ENCODE measurements at regions not wholly inside any gene's neighbourhood (a gene's known extent, or its start where the extent isn't known, plus 50 kb on each side); places are given as distances from the start of the nearest gene placed in this dataset.
"Not testable (repeated sequence)": the region's sequence is repeated elsewhere in the genome, so short reads cannot be mapped to it uniquely, and the experiment has no call there.

DNA sequence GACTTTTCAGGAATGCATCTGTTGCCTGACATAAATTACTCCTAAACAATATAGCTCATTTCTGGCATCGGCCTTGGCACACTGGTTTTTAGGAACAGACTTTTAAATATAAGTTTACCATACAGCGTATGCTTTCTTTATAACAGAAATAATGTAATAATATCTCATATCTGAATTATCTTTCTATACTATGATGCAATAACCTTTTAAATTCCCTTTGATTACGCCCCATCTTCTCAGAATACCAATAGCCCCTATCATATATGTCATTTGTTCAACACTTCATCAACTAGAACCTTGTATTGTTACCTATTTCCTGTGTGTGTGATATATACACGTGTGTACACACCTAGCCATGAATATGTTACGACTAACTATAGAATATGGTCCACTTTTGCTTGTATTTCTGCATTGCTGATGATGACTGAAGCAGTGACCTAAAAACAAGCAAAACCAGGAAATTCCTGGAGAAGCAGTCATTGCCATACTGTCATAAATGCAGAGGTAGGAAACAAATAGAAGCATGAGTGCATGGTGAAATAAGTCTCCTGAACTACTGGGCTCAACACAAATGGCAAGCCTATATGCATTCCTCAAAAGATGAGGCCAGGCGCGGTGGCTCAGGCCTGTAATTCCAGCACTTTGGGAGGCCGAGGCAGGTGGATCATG is 618.4 kb upstream of the NRP1 start:
- no peak for DNase-seq

DNA sequence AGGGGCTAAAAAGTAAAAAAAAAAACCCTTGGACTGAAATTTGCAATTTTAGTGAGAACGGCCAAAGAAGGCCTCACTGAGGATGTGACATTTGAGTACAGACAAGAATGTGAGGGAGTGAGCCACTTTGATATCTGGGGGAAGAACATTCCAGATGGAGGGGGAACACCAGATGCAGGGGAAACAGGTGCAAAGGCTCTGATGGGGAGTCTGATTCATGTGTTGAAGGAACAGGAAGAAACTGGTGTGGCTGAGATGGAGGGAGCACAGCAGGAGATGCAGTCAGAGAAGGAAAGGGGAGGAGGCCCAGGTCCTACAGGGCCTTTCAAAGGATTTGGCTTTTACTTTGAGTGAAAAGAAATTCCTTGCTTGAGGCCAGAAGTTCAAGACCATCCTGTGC is 615.7 kb upstream of the NRP1 start:
- DNase-seq: no peak

GRCh38 chr10:33947544-33947943 is 613.1 kb upstream of the NRP1 start:
- DNase-seq: no peak

- no peak for DNase-seq
These were observed 610.6 kb upstream of the NRP1 start for GRCh38 chr10:33945051-33945450.

GRCh38 chr10:33942508-33942907 is 608.0 kb upstream of the NRP1 start:
- no peak for DNase-seq

GRCh38 chr10:33939892-33940291 is 605.4 kb upstream of the NRP1 start:
- no peak for DNase-seq

DNA sequence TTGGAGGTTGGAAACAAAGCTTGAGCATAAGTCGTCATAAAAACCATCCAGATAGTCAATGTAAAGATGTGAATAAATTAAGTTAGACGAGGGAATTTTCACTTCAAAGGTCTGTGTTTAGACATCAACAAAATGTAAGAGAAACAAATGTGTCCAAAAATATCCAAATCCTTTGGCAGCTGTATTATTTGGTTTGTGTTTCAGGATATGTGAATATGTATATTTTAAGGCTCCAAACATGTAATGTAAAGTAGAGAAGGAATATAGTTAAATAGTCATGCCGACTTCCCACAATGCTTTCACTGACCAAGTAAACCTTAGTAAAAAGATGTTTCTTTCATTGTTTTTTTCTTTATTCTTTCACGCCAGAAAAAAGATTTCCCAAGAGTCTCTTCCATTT is 604.9 kb upstream of the NRP1 start:
- DNase-seq: no peak

- DNase-seq: no peak
These were observed 603.5 kb upstream of the NRP1 start for GRCh38 chr10:33938001-33938400.

DNA sequence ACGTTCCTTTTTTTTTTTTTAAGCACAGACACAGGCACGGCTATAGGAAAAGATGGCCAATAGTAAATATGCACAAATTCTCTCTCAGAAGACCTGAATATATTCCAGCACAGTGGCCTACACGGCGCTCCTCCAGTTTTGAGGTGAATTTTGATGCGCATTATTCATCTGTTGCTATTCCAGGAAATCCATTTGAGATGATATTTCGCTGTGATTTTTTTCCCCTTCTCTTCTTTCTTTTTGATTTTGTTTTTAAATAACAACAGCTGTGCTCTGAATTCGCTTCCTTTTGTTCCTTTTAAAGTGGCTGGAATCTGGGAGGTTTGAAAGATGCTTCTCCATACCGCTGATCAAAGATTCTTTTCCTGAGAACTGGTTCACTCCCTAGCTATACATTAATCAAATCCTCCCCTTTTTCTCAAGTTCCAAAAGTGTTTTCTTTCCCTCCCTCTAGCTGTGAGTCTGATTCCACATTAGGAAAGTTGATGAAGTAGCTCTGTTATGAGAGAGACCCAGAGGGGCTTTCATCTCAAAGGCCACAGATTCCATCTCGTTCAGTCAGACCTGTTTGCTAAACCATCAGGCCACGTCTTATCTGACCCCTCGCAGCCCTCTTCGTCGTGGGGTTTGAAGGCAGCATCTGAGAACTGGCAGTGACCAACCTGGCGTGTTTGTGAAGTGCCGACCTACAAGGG is 602.7 kb upstream of the NRP1 start:
- no peak for DNase-seq

DNA sequence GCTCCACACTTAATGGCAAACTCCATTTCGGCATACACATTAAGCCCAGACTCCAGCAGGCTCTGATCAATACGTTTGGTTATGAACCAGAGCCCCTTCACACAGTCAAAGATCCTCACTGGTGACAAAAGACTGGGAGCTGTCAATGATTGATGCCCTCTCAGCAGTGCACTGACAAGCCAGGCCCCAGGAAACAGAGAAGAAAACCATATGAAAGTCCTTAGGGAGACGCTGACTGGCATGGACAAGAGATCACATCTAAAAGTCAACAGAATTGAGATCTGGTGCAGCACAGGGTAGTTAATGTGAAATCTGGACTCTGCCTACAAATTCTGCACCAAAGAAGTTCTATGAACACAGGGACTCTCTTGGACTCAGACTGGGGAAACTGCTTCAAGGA is 600.9 kb upstream of the NRP1 start:
- no peak for DNase-seq

GRCh38 chr10:33930079-33930478 is 595.6 kb upstream of the NRP1 start:
- DNase-seq: no peak

GRCh38 chr10:33927347-33927746 is 592.9 kb upstream of the NRP1 start:
- DNase-seq: no peak

GRCh38 chr10:33921970-33922605 is 587.6 kb upstream of the NRP1 start:
- no peak for DNase-seq

GRCh38 chr10:33920351-33920750 is 585.9 kb upstream of the NRP1 start:
- no peak for DNase-seq

DNA sequence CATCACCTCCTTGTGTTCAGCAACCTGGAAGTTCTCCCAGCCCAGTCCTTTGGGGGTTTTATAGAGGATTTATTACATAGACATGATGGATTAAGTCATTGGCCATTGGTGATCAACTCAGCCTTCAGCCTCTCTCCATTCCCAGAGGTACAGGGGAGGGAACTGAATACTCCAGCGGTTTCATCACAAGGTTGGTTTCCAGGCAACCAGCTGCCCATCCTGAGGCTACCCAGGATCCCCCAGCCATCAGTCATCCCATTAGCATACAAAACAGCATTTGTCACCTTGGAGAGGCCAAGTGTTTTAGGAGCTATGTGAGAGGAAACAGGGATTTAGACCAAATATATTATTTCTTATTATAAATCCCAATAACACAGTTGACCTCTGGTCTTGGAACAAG is 584.8 kb upstream of the NRP1 start:
- DNase-seq: no peak

DNA sequence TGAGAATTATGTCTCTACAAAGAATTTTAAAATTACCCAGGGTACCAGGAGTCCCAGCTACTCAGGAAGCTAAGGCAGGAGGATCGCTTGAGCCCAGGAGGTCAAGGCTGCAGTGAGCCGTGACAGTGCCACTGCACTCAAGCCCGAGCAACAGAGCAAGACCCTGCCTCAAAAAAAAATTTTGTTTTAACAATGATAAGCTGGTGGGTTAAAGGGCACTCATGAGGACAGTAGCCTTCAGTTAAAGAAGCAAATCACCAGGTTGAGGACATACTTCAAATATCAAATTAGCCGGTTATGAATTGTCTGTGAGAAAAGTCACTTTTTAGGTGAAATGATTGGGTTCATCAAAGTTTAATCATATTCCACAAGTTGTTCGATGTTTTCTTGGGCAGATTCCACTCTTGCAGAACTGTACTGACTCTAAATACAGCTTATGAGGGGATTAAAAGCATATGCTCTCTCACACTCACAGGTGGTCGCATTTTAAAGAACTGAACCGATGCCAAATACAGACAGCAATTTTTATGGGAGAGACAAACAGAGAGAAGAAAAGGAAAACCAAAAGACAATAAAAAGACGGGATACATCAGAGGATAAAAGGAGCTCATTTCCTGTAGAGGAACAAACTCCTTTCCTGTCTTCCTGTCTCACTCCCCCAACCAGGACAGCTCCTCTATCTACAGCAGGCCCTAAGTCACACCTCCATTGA is 582.8 kb upstream of the NRP1 start:
- DNase-seq: no peak

GRCh38 chr10:33914746-33915145 is 580.3 kb upstream of the NRP1 start:
- no peak for DNase-seq

GRCh38 chr10:33913194-33913593 is 578.7 kb upstream of the NRP1 start:
- DNase-seq: no peak

- DNase-seq: not testable (repeated sequence)
These were observed 575.0 kb upstream of the NRP1 start for GRCh38 chr10:33909476-33909875.

DNA sequence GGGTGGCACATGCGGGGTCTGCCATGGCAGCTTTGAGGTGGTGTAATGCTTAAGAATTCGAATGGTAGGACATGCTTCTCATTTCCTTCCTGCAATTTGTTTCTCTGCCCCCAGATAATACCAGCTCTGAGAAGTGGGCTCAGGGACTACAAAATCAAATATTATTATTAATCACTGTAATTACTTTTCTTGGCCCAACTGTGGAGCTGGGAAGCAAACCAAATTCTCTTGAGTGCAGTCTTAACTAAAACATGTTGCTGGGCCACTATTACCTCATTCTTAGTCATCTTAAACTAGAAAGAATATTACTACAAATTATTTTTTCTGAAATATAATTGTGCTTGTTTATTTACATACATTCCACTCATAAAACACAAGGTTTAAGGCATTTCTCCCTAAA is 566.7 kb upstream of the NRP1 start:
- DNase-seq: no peak

DNA sequence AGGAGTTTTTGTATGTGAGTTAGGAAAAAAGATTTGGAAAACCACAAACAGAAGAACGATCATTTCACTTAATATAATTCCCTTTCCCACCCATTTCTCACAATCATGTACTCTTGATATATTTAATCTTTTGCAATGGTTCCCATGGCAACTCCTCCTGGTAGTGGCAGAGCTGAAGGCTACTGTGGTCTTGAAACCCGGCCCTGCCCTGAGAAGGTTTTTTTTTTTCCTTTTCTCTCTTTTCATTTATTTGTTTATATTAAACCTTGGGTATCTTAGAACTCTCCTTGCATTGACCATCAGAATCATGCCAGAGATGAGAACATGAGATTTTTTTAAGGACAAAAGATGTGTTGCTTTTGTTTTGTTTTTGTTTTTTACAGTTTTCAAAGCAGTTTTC is 566.1 kb upstream of the NRP1 start:
- no peak for DNase-seq

GRCh38 chr10:33899578-33900531 is 565.4 kb upstream of the NRP1 start:
- DNase-seq: no peak
